Esophagus squamous epithelium (tissue), 5 donors: ENCODE measurements at regions not wholly inside any gene's neighbourhood (a gene's known extent, or its start where the extent isn't known, plus 50 kb on each side); places are given as distances from the start of the nearest gene placed in this dataset.

ENCODE experiments used
- DNase-seq: peaks from one replicate; lab custom pipeline; 2025; lab: John Stamatoyannopoulos, UW
- H3K27ac ChIP-seq, 4 donors: fragments of 200-600 bp; sonication (generic); one replicate each; pipeline ENCODE4 v1.5.1; 2016 to 2019; ENCODE audit warnings: mild to moderate bottlenecking in 1 of 4
- H3K27me3 ChIP-seq, 4 donors: fragments of 200-600 bp; sonication (generic); 1 replicate in 3 of 4; 2 replicates in 1 of 4; pipeline versions ENCODE4 v1.5.1 to v1.6.0; 2017 to 2021; ENCODE audit warnings: antibody characterized with exemption in 1 of 4
- H3K36me3 ChIP-seq, 3 donors: fragments of 200-600 bp; sonication (generic); one replicate each; pipeline ENCODE4 v1.5.1; 2016 to 2019
- H3K4me1 ChIP-seq, 3 donors: fragments of 200-600 bp; sonication (generic); one replicate each; pipeline ENCODE4 v1.5.1; 2017 to 2019
- H3K4me3 ChIP-seq, 4 donors: fragments of 200-600 bp; sonication (generic); 1 replicate in 3 of 4; 2 replicates in 1 of 4; pipeline ENCODE4 v1.5.1; 2016 to 2019; ENCODE audit warnings: mild to moderate bottlenecking in 2 of 4, moderate library complexity in 1 of 4
- H3K9me3 ChIP-seq, 3 donors: fragments of 200-600 bp; sonication (generic); one replicate each; pipeline ENCODE4 v1.5.1; 2016 to 2019
- CTCF ChIP-seq, 6 experiments: fragments of 450-650 bp in 4 of 6; fragments of 200-600 bp in 2 of 6; sonication (generic) in 2 of 6; IDR thresholded peaks; one replicate each; pipeline ENCODE4 v1.5.1; 2016 to 2019; ENCODE audit warnings: antibody characterized with exemption in 6 of 6, mild to moderate bottlenecking in 4 of 6, moderate library complexity in 4 of 6
- POLR2A ChIP-seq, 4 donors: fragments of 450-650 bp; IDR thresholded peaks; one replicate each; pipeline ENCODE4 v1.6.1; 2017; ENCODE audit warnings: antibody characterized with exemption in 4 of 4, mild to moderate bottlenecking in 4 of 4, moderate library complexity in 3 of 4
- WGBS, 2 donors: methylation state at CpG; one replicate each; pipeline ENCODE4 v1.1.5; 2018; 5-methylcytosine and 5-hydroxymethylcytosine counted together
- intact Hi-C: fragments of 100-400 bp; cut with DNase I; formaldehyde crosslinking; loops from one replicate; pipeline ENCODE4 v1.15.0; 2022
- donor health status: DM: yes; HTN: yes; CAD: no.

- Histone ChIP-seq H3K27me3 (peaks cover 0 to 5% (median 0%) of the 10 kb centered on the region in 4 donors), H3K4me1 (no peaks in the 10 kb centered on the region), H3K4me3 (no peak overlapping the region), H3K36me3 (no peaks in the 10 kb centered on the region), H3K9me3 (no peaks in the 10 kb centered on the region), H3K27ac (no peak overlapping the region)
- TF ChIP-seq CTCF (IDR thresholded peaks at IDR 0.05) (no peak), POLR2A (IDR thresholded peaks at IDR 0.05) (no peak)
- intact Hi-C loops: no loop called here
- no peak for DNase-seq
- WGBS, 2 donors: 60 to 71% methylated on average over 8 to 10 of the region's 10 CpGs
Measured at GRCh38 chr15:72872066-72872845, 88.7 kb upstream of the ADPGK start.

- no peak for TF ChIP-seq CTCF (IDR thresholded peaks at IDR 0.05)
- no peak for TF ChIP-seq POLR2A (IDR thresholded peaks at IDR 0.05)
- DNase-seq: no peak
- H3K9me3 ChIP-seq: no peaks in the 10 kb centered on the region
- 61 to 88% methylated on average over 2 of the region's 5 CpGs for WGBS, 2 donors
- no peak overlapping the region for H3K4me3 ChIP-seq
- intact Hi-C loops: no loop called here
- peaks cover 0 to 20% (median 0%) of the 10 kb centered on the region in 3 donors for H3K4me1 ChIP-seq
- H3K27me3 ChIP-seq: peaks cover 0 to 6% (median 0%) of the 10 kb centered on the region in 4 donors
- H3K27ac ChIP-seq: no peak overlapping the region
- no peaks in the 10 kb centered on the region for H3K36me3 ChIP-seq
Measured at GRCh38 chr15:72866866-72867616, 83.5 kb upstream of the ADPGK start.

GRCh38 chr15:72866182-72866581 lies 82.6 kb upstream of the ADPGK start:
- intact Hi-C loops: no loop called here
- TF ChIP-seq POLR2A (IDR thresholded peaks at IDR 0.05) (no peak), CTCF (IDR thresholded peaks at IDR 0.05) (no peak)
- Histone ChIP-seq H3K27me3 (peaks cover 0 to 6% (median 0%) of the 10 kb centered on the region in 4 donors), H3K27ac (no peak overlapping the region), H3K9me3 (no peaks in the 10 kb centered on the region), H3K4me1 (peaks cover 0 to 20% (median 0%) of the 10 kb centered on the region in 3 donors), H3K4me3 (no peak overlapping the region), H3K36me3 (no peaks in the 10 kb centered on the region)
- DNase-seq: no peak

GRCh38 chr15:72865486-72865885 lies 81.9 kb upstream of the ADPGK start:
- Histone ChIP-seq H3K27ac (no peak overlapping the region), H3K4me3 (no peak overlapping the region), H3K4me1 (peaks cover 0 to 20% (median 0%) of the 10 kb centered on the region in 3 donors), H3K9me3 (no peaks in the 10 kb centered on the region), H3K36me3 (no peaks in the 10 kb centered on the region), H3K27me3 (peaks cover 0 to 6% (median 0%) of the 10 kb centered on the region in 4 donors)
- TF ChIP-seq CTCF (IDR thresholded peaks at IDR 0.05): no peak
- no peak for TF ChIP-seq POLR2A (IDR thresholded peaks at IDR 0.05)
- no peak for DNase-seq
- intact Hi-C loops: no loop called here
- 71% methylated on average over 4 to 5 of the region's 5 CpGs for WGBS, 2 donors

GRCh38 chr15:72864681-72865080 lies 81.1 kb upstream of the ADPGK start:
- no peaks in the 10 kb centered on the region for H3K36me3 ChIP-seq
- intact Hi-C loops: no loop called here
- 78 to 85% methylated on average over 3 to 4 of the region's 4 CpGs for WGBS, 2 donors
- TF ChIP-seq CTCF (IDR thresholded peaks at IDR 0.05): no peak
- TF ChIP-seq POLR2A (IDR thresholded peaks at IDR 0.05): no peak
- H3K4me3 ChIP-seq: no peak overlapping the region
- peaks cover 0 to 9% (median 0%) of the 10 kb centered on the region in 4 donors for H3K27me3 ChIP-seq
- H3K4me1 ChIP-seq: peaks cover 0 to 20% (median 0%) of the 10 kb centered on the region in 3 donors
- H3K9me3 ChIP-seq: no peaks in the 10 kb centered on the region
- DNase-seq: no peak
- no peak overlapping the region for H3K27ac ChIP-seq
